ENCODE measurements at regions not wholly inside any gene's neighbourhood (a gene's known extent, or its start where the extent isn't known, plus 50 kb on each side); places are given as distances from the start of the nearest gene placed in this dataset.
"Not testable (repeated sequence)": the region's sequence is repeated elsewhere in the genome, so short reads cannot be mapped to it uniquely, and the experiment has no call there.

GRCh38 chr2:224114428-224114827 is 75.3 kb upstream of the SERPINE2 start:
- Mint-ChIP-seq H3K4me1 (ENCODE audit: low read depth) (peaks cover 3% of the 10 kb centered on the region), H3K9me3 (ENCODE audit: low read depth) (peaks cover 41% of the 10 kb centered on the region), H3K4me3 (ENCODE audit: unreplicated experiment) (no peak overlapping the region), H3K27ac (ENCODE audit: unreplicated experiment) (no peak overlapping the region), H3K27me3 (ENCODE audit: low read depth) (no peaks in the 10 kb centered on the region), H3K36me3 (ENCODE audit: low read depth) (peaks cover 6% of the 10 kb centered on the region)
- TF ChIP-seq CTCF (IDR thresholded peaks at IDR 0.05): no peak
- no peak for DNase-seq (ENCODE audit: low spot score)

GRCh38 chr2:224113930-224114329 is 74.8 kb upstream of the SERPINE2 start:
- H3K4me1 Mint-ChIP-seq (ENCODE audit: low read depth): not testable (repeated sequence)

GRCh38 chr2:224111576-224111975 is 72.5 kb upstream of the SERPINE2 start:
- no peak for TF ChIP-seq CTCF (IDR thresholded peaks at IDR 0.05)
- Mint-ChIP-seq H3K9me3 (ENCODE audit: low read depth) (peaks cover 18% of the 10 kb centered on the region), H3K4me3 (ENCODE audit: unreplicated experiment) (no peak overlapping the region), H3K36me3 (ENCODE audit: low read depth) (peaks cover 4% of the 10 kb centered on the region), H3K27ac (ENCODE audit: unreplicated experiment) (no peak overlapping the region), H3K4me1 (ENCODE audit: low read depth) (peaks cover 3% of the 10 kb centered on the region), H3K27me3 (ENCODE audit: low read depth) (no peaks in the 10 kb centered on the region)
- DNase-seq (ENCODE audit: low spot score): no peak

More at GRCh38 chr2:224113930-224114329, 74.8 kb upstream of the SERPINE2 start:
- not testable (repeated sequence) for H3K27me3 Mint-ChIP-seq (ENCODE audit: low read depth); H3K27ac Mint-ChIP-seq (ENCODE audit: unreplicated experiment); H3K36me3 Mint-ChIP-seq (ENCODE audit: low read depth); H3K4me3 Mint-ChIP-seq (ENCODE audit: unreplicated experiment); DNase-seq (ENCODE audit: low spot score)
- peaks cover 36% of the 10 kb centered on the region for H3K9me3 Mint-ChIP-seq (ENCODE audit: low read depth)

- Mint-ChIP-seq H3K27ac (ENCODE audit: unreplicated experiment) (no peak overlapping the region), H3K9me3 (ENCODE audit: low read depth) (peaks cover 18% of the 10 kb centered on the region), H3K36me3 (ENCODE audit: low read depth) (peaks cover 4% of the 10 kb centered on the region), H3K4me1 (ENCODE audit: low read depth) (peaks cover 3% of the 10 kb centered on the region), H3K4me3 (ENCODE audit: unreplicated experiment) (no peak overlapping the region), H3K27me3 (ENCODE audit: low read depth) (no peaks in the 10 kb centered on the region)
- TF ChIP-seq CTCF (IDR thresholded peaks at IDR 0.05): no peak
- no peak for DNase-seq (ENCODE audit: low spot score)
Measured at GRCh38 chr2:224110811-224111210, 71.7 kb upstream of the SERPINE2 start.

GRCh38 chr2:224109751-224110150 is 70.7 kb upstream of the SERPINE2 start:
- no peak for DNase-seq (ENCODE audit: low spot score)
- peaks cover 12% of the 10 kb centered on the region for H3K9me3 Mint-ChIP-seq (ENCODE audit: low read depth)
- H3K36me3 Mint-ChIP-seq (ENCODE audit: low read depth): peaks cover 4% of the 10 kb centered on the region
- TF ChIP-seq CTCF (IDR thresholded peaks at IDR 0.05): no peak
- no peak overlapping the region for H3K27ac Mint-ChIP-seq (ENCODE audit: unreplicated experiment)
- H3K4me3 Mint-ChIP-seq (ENCODE audit: unreplicated experiment): no peak overlapping the region
- H3K27me3 Mint-ChIP-seq (ENCODE audit: low read depth): no peaks in the 10 kb centered on the region
- H3K4me1 Mint-ChIP-seq (ENCODE audit: low read depth): peaks cover 3% of the 10 kb centered on the region

- no peak for TF ChIP-seq CTCF (IDR thresholded peaks at IDR 0.05)
- H3K9me3 Mint-ChIP-seq (ENCODE audit: low read depth): no peaks in the 10 kb centered on the region
- H3K27me3 Mint-ChIP-seq (ENCODE audit: low read depth): no peaks in the 10 kb centered on the region
- no peak overlapping the region for H3K27ac Mint-ChIP-seq (ENCODE audit: unreplicated experiment)
- H3K4me1 Mint-ChIP-seq (ENCODE audit: low read depth): peaks cover 25% of the 10 kb centered on the region
- no peak for DNase-seq (ENCODE audit: low spot score)
- no peaks in the 10 kb centered on the region for H3K36me3 Mint-ChIP-seq (ENCODE audit: low read depth)
- no peak overlapping the region for H3K4me3 Mint-ChIP-seq (ENCODE audit: unreplicated experiment)
Measured at GRCh38 chr2:224106794-224107193, 67.7 kb upstream of the SERPINE2 start.
